ENCODE measurements at regions not wholly inside any gene's neighbourhood (a gene's known extent, or its start where the extent isn't known, plus 50 kb on each side); places are given as distances from the start of the nearest gene placed in this dataset.

GRCh38 chr22:48678171-48679135, 1149.2 kb downstream of the BRD1 start:
- TF ChIP-seq CTCF (IDR thresholded peaks at IDR 0.05; ENCODE audit: low read length), result no peak
- no peak for TF ChIP-seq EZH2 (optimal IDR thresholded peaks at IDR 0.05; ENCODE audit: low read depth, low read length)

All from MM.1S (cell line).